ENCODE measurements at regions not wholly inside any gene's neighbourhood (a gene's known extent, or its start where the extent isn't known, plus 50 kb on each side); places are given as distances from the start of the nearest gene placed in this dataset.
A peak's percentile ranks its signal among the peaks of the same experiment; 100 is the strongest.

GRCh38 chr2:239461291-239462190, 60.7 kb upstream of the HDAC4 start:
- DNase-seq = no peak

GRCh38 chr2:239460780-239461179, 60.0 kb upstream of the HDAC4 start:
- no peak for DNase-seq

DNA sequence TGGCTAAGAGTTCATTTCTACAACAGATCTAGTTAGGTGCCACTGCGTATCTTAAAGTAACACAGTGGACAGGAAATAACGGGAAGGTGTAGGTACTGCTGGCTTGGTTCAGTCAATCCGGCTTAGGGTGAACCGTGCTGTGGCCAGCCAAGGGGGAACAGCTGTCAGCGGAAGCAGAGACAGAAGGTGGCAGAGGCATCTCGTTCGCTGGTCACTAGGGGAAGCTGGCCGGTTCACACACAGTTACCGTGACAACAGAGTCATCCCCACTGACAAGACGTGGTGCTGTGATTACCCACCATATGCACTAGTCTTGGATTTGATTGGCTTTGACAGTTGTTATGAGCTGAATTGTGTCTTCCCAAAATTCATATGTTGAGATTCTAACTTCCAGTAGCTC, 58.8 kb upstream of the HDAC4 start:
- peak; percentile 24 for DNase-seq

DNA sequence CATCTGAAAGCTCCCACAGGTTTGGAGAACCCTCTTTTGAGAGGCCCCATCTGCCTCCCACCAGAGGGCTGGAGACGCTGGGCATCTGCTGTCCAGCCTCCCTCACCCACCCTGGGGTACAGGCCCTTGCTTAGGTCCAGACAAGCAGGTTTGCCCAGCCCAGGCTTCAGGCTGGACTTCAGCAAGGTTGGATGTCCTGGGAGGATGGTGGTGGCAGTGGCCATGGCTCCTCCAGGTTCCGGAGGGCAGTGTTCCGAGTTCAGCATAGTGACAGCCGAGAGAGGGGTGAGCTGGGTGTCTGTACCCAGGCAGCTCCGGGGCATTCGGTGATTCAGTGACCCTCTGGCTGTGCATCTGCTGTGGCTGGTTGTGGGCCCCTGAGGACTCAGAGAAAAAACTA, 58.2 kb upstream of the HDAC4 start:
- DNase-seq = no peak

DNA sequence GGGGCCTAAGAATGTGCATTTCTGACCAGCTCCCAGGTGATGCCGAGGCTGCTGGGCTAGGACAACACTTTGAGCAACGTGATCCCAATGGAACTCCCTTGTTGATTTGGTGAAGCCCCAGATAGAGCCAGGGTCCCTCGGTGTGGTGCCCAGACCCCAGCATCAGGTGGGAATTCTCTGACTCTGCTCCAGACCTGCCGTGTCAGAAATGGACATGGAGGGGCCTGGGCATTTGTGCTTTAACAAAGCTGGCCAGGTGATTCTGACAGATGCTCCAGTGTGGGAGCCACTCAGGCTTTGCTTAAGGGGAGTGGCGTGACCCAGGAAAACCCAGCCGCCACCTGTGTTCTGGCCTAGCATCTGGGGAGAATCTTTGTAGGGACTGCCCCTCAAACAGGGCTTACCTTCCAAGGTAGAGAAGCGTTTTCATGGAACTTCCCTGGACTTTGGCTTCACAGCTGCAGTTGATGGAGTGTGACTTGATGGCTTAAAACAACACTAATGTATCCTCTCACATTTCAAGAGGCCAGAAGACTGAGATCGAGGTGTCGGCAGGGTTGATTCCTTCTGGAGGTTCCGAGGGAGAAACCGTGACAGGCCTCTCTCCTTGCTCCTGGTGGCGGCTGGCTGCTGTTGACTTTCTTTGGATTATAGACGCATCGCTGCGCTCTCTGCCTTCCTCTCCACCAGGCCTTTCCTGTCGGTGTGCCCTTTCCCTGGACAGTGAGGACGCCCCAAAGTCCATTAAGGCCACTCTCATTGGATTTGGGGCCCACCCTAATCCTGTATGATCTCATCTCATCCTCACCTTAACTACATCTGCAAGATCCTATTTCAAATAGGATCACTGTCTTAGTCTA, 57.0 kb upstream of the HDAC4 start:
- no peak for DNase-seq

GRCh38 chr2:239456940-239457339, 56.1 kb upstream of the HDAC4 start:
- DNase-seq = no peak

GRCh38 chr2:239455436-239456203, 54.8 kb upstream of the HDAC4 start:
- DNase-seq = no peak

GRCh38 chr2:239454507-239454906, 53.7 kb upstream of the HDAC4 start:
- DNase-seq = no peak
